H9 (cell line): ENCODE measurements at regions not wholly inside any gene's neighbourhood (a gene's known extent, or its start where the extent isn't known, plus 50 kb on each side); places are given as distances from the start of the nearest gene placed in this dataset.

Experiments
- DNase-seq: peaks from one replicate; pipeline ENCODE4 v3.0.0-alpha.2; 2017
- H2AFZ ChIP-seq: one replicate; pipeline ENCODE4 v1.6.1; 2013; ENCODE audit warnings: mild to moderate bottlenecking, low read length, control low read depth, moderate library complexity
- H2AK5ac ChIP-seq: 2 replicates; pipeline ENCODE4 v1.6.1; 2013; ENCODE audit warnings: low read length, control low read depth, mixed read lengths; ENCODE audit not compliant: insufficient read length
- H2BK120ac ChIP-seq: one replicate; pipeline ENCODE4 v1.6.1; 2013; ENCODE audit warnings: low read depth, mild to moderate bottlenecking, low read length, control low read depth, inconsistent platforms; ENCODE audit not compliant: poor library complexity, severe bottlenecking
- H2BK12ac ChIP-seq: 2 replicates; pipeline ENCODE4 v1.6.1; 2013; ENCODE audit warnings: low read length, control low read depth, mixed read lengths, low read depth; ENCODE audit not compliant: insufficient read length
- H2BK15ac ChIP-seq: 2 replicates; pipeline ENCODE4 v1.6.1; 2013; ENCODE audit warnings: low read depth, low read length, control low read depth
- H2BK20ac ChIP-seq: one replicate; pipeline ENCODE4 v1.6.1; 2013; ENCODE audit warnings: low read depth, mild to moderate bottlenecking, low read length, control low read depth, inconsistent platforms; ENCODE audit not compliant: poor library complexity, severe bottlenecking
- H2BK5ac ChIP-seq: 2 replicates; pipeline ENCODE4 v1.6.1; 2013; ENCODE audit warnings: low read length, control low read depth, mixed read lengths; ENCODE audit not compliant: insufficient read length
- H3K14ac ChIP-seq: 2 replicates; pipeline ENCODE4 v1.6.1; 2013; ENCODE audit warnings: low read length, control low read depth; ENCODE audit not compliant: insufficient read depth
- H3K18ac ChIP-seq: 2 replicates; pipeline ENCODE4 v1.6.1; 2013; ENCODE audit warnings: low read depth, mild to moderate bottlenecking, mixed read lengths, low read length, control low read depth; ENCODE audit not compliant: insufficient read length
- H3K23ac ChIP-seq: 2 replicates; pipeline ENCODE4 v1.6.1; 2013; ENCODE audit warnings: low read length, control low read depth, mixed read lengths, low read depth; ENCODE audit not compliant: insufficient read length
- H3K23me2 ChIP-seq: 2 replicates; pipeline ENCODE4 v1.6.1; 2013; ENCODE audit warnings: low read depth, mild to moderate bottlenecking, mixed read lengths, low read length, control low read depth; ENCODE audit not compliant: insufficient read length, poor library complexity, severe bottlenecking
- H3K27ac ChIP-seq: 2 replicates; pipeline ENCODE4 v1.5.1; 2013; ENCODE audit warnings: low read length, control low read depth, mixed read lengths, low read depth; ENCODE audit not compliant: insufficient read length
- H3K27me3 ChIP-seq: 2 replicates; pipeline ENCODE4 v1.6.1; 2013; ENCODE audit warnings: low read length, control low read depth, inconsistent platforms; ENCODE audit not compliant: insufficient read depth
- H3K4ac ChIP-seq: 2 replicates; pipeline ENCODE4 v1.6.1; 2013; ENCODE audit warnings: low read depth, mild to moderate bottlenecking, control low read depth, inconsistent platforms, low read length, moderate library complexity
- H3K4me1 ChIP-seq: 2 replicates; pipeline ENCODE4 v1.6.1; 2013; ENCODE audit warnings: low read length, control low read depth, inconsistent platforms; ENCODE audit not compliant: insufficient read depth
- H3K4me2 ChIP-seq: 2 replicates; pipeline ENCODE4 v1.6.1; 2013; ENCODE audit warnings: low read length, control low read depth, mixed read lengths; ENCODE audit not compliant: insufficient read length, insufficient read depth
- H3K56ac ChIP-seq: 2 replicates; pipeline ENCODE4 v1.6.1; 2013; ENCODE audit warnings: low read depth, mild to moderate bottlenecking, mixed read lengths, low read length, control low read depth; ENCODE audit not compliant: insufficient read length
- H3K79me1 ChIP-seq: 2 replicates; pipeline ENCODE4 v1.6.1; 2013; ENCODE audit warnings: low read depth, mild to moderate bottlenecking, moderate library complexity, low read length, control low read depth, inconsistent platforms; ENCODE audit not compliant: insufficient read depth, poor library complexity, severe bottlenecking
- H3K79me2 ChIP-seq: 2 replicates; pipeline ENCODE4 v1.6.1; 2013; ENCODE audit warnings: low read length, control low read depth, inconsistent platforms; ENCODE audit not compliant: insufficient read depth
- H3K9ac ChIP-seq: 2 replicates; pipeline ENCODE4 v1.6.1; 2013; ENCODE audit warnings: low read length, control low read depth, mixed read lengths; ENCODE audit not compliant: insufficient read length; ENCODE audit errors: extremely low read depth
- H3K9me3 ChIP-seq: one replicate; pipeline ENCODE4 v1.6.1; 2013; ENCODE audit warnings: low read depth, low read length, inconsistent platforms; ENCODE audit not compliant: control insufficient read depth
- H3T11ph ChIP-seq: one replicate; pipeline ENCODE4 v1.6.1; 2013; ENCODE audit warnings: mild to moderate bottlenecking, low read length, control low read depth, inconsistent platforms
- H4K20me1 ChIP-seq: one replicate; pipeline ENCODE4 v1.6.1; 2013; ENCODE audit not compliant: control insufficient read depth, insufficient read length, insufficient read depth
- H4K5ac ChIP-seq: 2 replicates; pipeline ENCODE4 v1.6.1; 2013; ENCODE audit warnings: low read depth, mild to moderate bottlenecking, mixed read lengths, low read length, control low read depth; ENCODE audit not compliant: insufficient read length
- H4K8ac ChIP-seq: replicated peaks from 2 replicates; pipeline ENCODE4 v1.6.1; 2013; ENCODE audit warnings: low read length, control low read depth, mixed read lengths, low read depth; ENCODE audit not compliant: insufficient read length
- H4K91ac ChIP-seq: 2 replicates; pipeline ENCODE4 v1.6.1; 2013; ENCODE audit warnings: low read depth, mild to moderate bottlenecking, moderate library complexity, mixed read lengths, low read length, control low read depth; ENCODE audit not compliant: insufficient read length
- H3K27ac Mint-ChIP-seq, 3 experiments: 2 replicates in 2 of 3; 3 replicates in 1 of 3; pipeline ENCODE4 v1.8.0; 2020 to 2021; ENCODE audit warnings: mixed read lengths in 3 of 3, mild to moderate bottlenecking in 1 of 3, moderate library complexity in 1 of 3
- H3K27me3 Mint-ChIP-seq: 2 replicates; pipeline ENCODE4 v1.8.0; 2021; ENCODE audit warnings: low read depth, mild to moderate bottlenecking, moderate library complexity, mixed read lengths
- H3K36me3 Mint-ChIP-seq, 3 experiments: 2 replicates in 2 of 3; 3 replicates in 1 of 3; pipeline ENCODE4 v1.8.0; 2020 to 2021; ENCODE audit warnings: low read depth in 3 of 3, mixed read lengths in 3 of 3; ENCODE audit not compliant: insufficient read depth in 1 of 3
- H3K4me1 Mint-ChIP-seq, 2 experiments: 2 replicates each; pipeline ENCODE4 v1.8.0; 2020; ENCODE audit warnings: mixed read lengths in 2 of 2
- H3K4me3 Mint-ChIP-seq, 2 experiments: 2 replicates in 1 of 2; 3 replicates in 1 of 2; pipeline ENCODE4 v1.8.0; 2020 to 2021; ENCODE audit warnings: mild to moderate bottlenecking in 2 of 2, mixed read lengths in 2 of 2, moderate library complexity in 1 of 2
- H3K9me3 Mint-ChIP-seq, 2 experiments: 2 replicates in 1 of 2; 3 replicates in 1 of 2; pipeline ENCODE4 v1.8.0; 2020; ENCODE audit warnings: mild to moderate bottlenecking in 2 of 2, mixed read lengths in 2 of 2, moderate library complexity in 1 of 2
- CTCF ChIP-seq: fragments of 200-600 bp; sonication (generic); conservative IDR thresholded peaks from 3 replicates; pipeline ENCODE4 v1.8.0; 2021; ENCODE audit warnings: antibody characterized with exemption, mild to moderate bottlenecking

GRCh38 chr3:66164155-66164554 lies 56.6 kb upstream of the SLC25A26 start:
- no peak overlapping the region for H3K4me3 Mint-ChIP-seq
- Histone ChIP-seq H3K18ac (no peak overlapping the region), H3K56ac (no peak overlapping the region), H2AFZ (no peak overlapping the region), H3K27ac (no peak overlapping the region), H3K23ac (no peak overlapping the region), H2BK20ac (no peak overlapping the region), H3K14ac (no peak overlapping the region), H3K9me3 (no peaks in the 10 kb centered on the region), H4K91ac (no peak overlapping the region), H3K4me2 (no peak overlapping the region), H3K4ac (no peak overlapping the region), H2AK5ac (no peak overlapping the region), H3K27me3 (no peaks in the 10 kb centered on the region), H4K8ac (no peak overlapping the region), H3K4me1 (no peaks in the 10 kb centered on the region), H3K23me2 (no peaks in the 10 kb centered on the region), H2BK120ac (no peak overlapping the region), H2BK5ac (no peak overlapping the region), H2BK15ac (no peak overlapping the region), H3K79me2 (no peaks in the 10 kb centered on the region), H3T11ph (no peak overlapping the region), H3K9ac (no peak overlapping the region), H4K20me1 (no peaks in the 10 kb centered on the region), H2BK12ac (no peak overlapping the region), H3K79me1 (no peaks in the 10 kb centered on the region), H4K5ac (no peak overlapping the region)
- H3K27ac Mint-ChIP-seq, result no peak overlapping the region
- H3K9me3 Mint-ChIP-seq, result no peaks in the 10 kb centered on the region
- no peak for DNase-seq
- H3K4me1 Mint-ChIP-seq, result no peaks in the 10 kb centered on the region
- H3K27me3 Mint-ChIP-seq, result no peaks in the 10 kb centered on the region
- no peaks in the 10 kb centered on the region for H3K36me3 Mint-ChIP-seq
- TF ChIP-seq CTCF, result no peak
